ENCODE measurements at regions not wholly inside any gene's neighbourhood (a gene's known extent, or its start where the extent isn't known, plus 50 kb on each side); places are given as distances from the start of the nearest gene placed in this dataset.

GRCh38 chr6:165825256-165825815, 162.3 kb upstream of the PDE10A start:
- no peak for DNase-seq (ENCODE audit: low read depth, low spot score)

GRCh38 chr6:165823609-165824326, 160.7 kb upstream of the PDE10A start:
- DNase-seq (ENCODE audit: low read depth, low spot score): no peak

- DNase-seq (ENCODE audit: low read depth, low spot score): no peak
Measured at GRCh38 chr6:165822501-165822900, 159.5 kb upstream of the PDE10A start.

- DNase-seq (ENCODE audit: low read depth, low spot score): no peak
Measured at GRCh38 chr6:165821754-165822153, 158.7 kb upstream of the PDE10A start.

- no peak for DNase-seq (ENCODE audit: low read depth, low spot score)
Measured at GRCh38 chr6:165820934-165821333, 157.9 kb upstream of the PDE10A start.

- DNase-seq (ENCODE audit: low read depth, low spot score): no peak
Measured at GRCh38 chr6:165820407-165820806, 157.4 kb upstream of the PDE10A start.

GRCh38 chr6:165819394-165819793, 156.4 kb upstream of the PDE10A start:
- peak; percentile 22 for DNase-seq (ENCODE audit: low read depth, low spot score)

- no peak for DNase-seq (ENCODE audit: low read depth, low spot score)
Measured at GRCh38 chr6:165818200-165818599, 155.2 kb upstream of the PDE10A start.

- DNase-seq (ENCODE audit: low read depth, low spot score): no peak
Measured at GRCh38 chr6:165817771-165818170, 154.7 kb upstream of the PDE10A start.

GRCh38 chr6:165817148-165817547, 154.1 kb upstream of the PDE10A start:
- DNase-seq (ENCODE audit: low read depth, low spot score): no peak

- DNase-seq (ENCODE audit: low read depth, low spot score): no peak
Measured at GRCh38 chr6:165814679-165815078, 151.6 kb upstream of the PDE10A start.

- DNase-seq (ENCODE audit: low read depth, low spot score): no peak
Measured at GRCh38 chr6:165811512-165811911, 148.5 kb upstream of the PDE10A start.

- DNase-seq (ENCODE audit: low read depth, low spot score): no peak
Measured at GRCh38 chr6:165808021-165808420, 145.0 kb upstream of the PDE10A start.

- no peak for DNase-seq (ENCODE audit: low read depth, low spot score)
Measured at GRCh38 chr6:165807249-165807960, 144.4 kb upstream of the PDE10A start.

- DNase-seq (ENCODE audit: low read depth, low spot score): no peak
Measured at GRCh38 chr6:165806126-165806810, 143.2 kb upstream of the PDE10A start.

GRCh38 chr6:165805636-165806035, 142.6 kb upstream of the PDE10A start:
- DNase-seq (ENCODE audit: low read depth, low spot score): no peak

GRCh38 chr6:165805067-165805555, 142.1 kb upstream of the PDE10A start:
- peak; percentile 2 for DNase-seq (ENCODE audit: low read depth, low spot score)

- DNase-seq (ENCODE audit: low read depth, low spot score): peak; percentile 68
Measured at GRCh38 chr6:165804331-165805066, 141.5 kb upstream of the PDE10A start.

- DNase-seq (ENCODE audit: low read depth, low spot score): no peak
Measured at GRCh38 chr6:165800337-165800736, 137.3 kb upstream of the PDE10A start.

GRCh38 chr6:165799391-165800153, 136.5 kb upstream of the PDE10A start:
- no peak for DNase-seq (ENCODE audit: low read depth, low spot score)

- DNase-seq (ENCODE audit: low read depth, low spot score): no peak
Measured at GRCh38 chr6:165798991-165799390, 135.9 kb upstream of the PDE10A start.
